Activated naive CD4-positive, alpha-beta T cell treated with anti-CD3 and anti-CD28 coated beads, Interleukin-2, amount 10 ng/mL, durations not matched to agents 7 days and 5 days (primary cell): ENCODE measurements at regions not wholly inside any gene's neighbourhood (a gene's known extent, or its start where the extent isn't known, plus 50 kb on each side); places are given as distances from the start of the nearest gene placed in this dataset.

Experiments
- CTCF ChIA-PET: fragments of 350-600 bp; sonication (Branson Sonifier 250); formaldehyde crosslinking; loops from one replicate; lab custom pipeline; 2021; ENCODE audit warnings: antibody characterized with exemption; lab: Charles Lee
- DNase-seq: peaks from one replicate; pipeline ENCODE4 v3.0.0-alpha.2; 2020
- H3K27ac Mint-ChIP-seq: one replicate; pipeline ENCODE4 v1.8.0; 2021; ENCODE audit warnings: mild to moderate bottlenecking, moderate library complexity, mixed read lengths
- H3K27me3 Mint-ChIP-seq: one replicate; pipeline ENCODE4 v1.8.0; 2021; ENCODE audit warnings: mild to moderate bottlenecking, mixed read lengths
- H3K36me3 Mint-ChIP-seq: one replicate; pipeline ENCODE4 v1.8.0; 2021; ENCODE audit warnings: mixed read lengths
- H3K4me1 Mint-ChIP-seq: one replicate; pipeline ENCODE4 v1.8.0; 2021; ENCODE audit warnings: mixed read lengths
- H3K4me3 Mint-ChIP-seq: one replicate; pipeline ENCODE4 v1.8.0; 2021; ENCODE audit warnings: mild to moderate bottlenecking, moderate library complexity, mixed read lengths
- H3K9me3 Mint-ChIP-seq: one replicate; pipeline ENCODE4 v1.8.0; 2021; ENCODE audit warnings: mixed read lengths

- no peak for DNase-seq
- Mint-ChIP-seq H3K4me3 (no peak overlapping the region), H3K36me3 (no peaks in the 10 kb centered on the region), H3K27ac (no peak overlapping the region), H3K4me1 (no peaks in the 10 kb centered on the region), H3K9me3 (no peaks in the 10 kb centered on the region), H3K27me3 (no peaks in the 10 kb centered on the region)
- CTCF ChIA-PET, result no interaction called here
These were observed 121.2 kb downstream of the DUSP10 start for GRCh38 chr1:221620437-221621384.

- Mint-ChIP-seq H3K9me3 (no peaks in the 10 kb centered on the region), H3K4me3 (no peak overlapping the region), H3K4me1 (no peaks in the 10 kb centered on the region), H3K27ac (no peak overlapping the region), H3K36me3 (no peaks in the 10 kb centered on the region), H3K27me3 (no peaks in the 10 kb centered on the region)
- CTCF ChIA-PET, result no interaction called here
- DNase-seq, result no peak
These were observed 120.2 kb downstream of the DUSP10 start for GRCh38 chr1:221621683-221622082.

- no peak for DNase-seq
- no peaks in the 10 kb centered on the region for H3K27me3 Mint-ChIP-seq
- H3K36me3 Mint-ChIP-seq, result no peaks in the 10 kb centered on the region
- H3K9me3 Mint-ChIP-seq, result no peaks in the 10 kb centered on the region
- H3K27ac Mint-ChIP-seq, result no peak overlapping the region
- H3K4me3 Mint-ChIP-seq, result no peak overlapping the region
- no peaks in the 10 kb centered on the region for H3K4me1 Mint-ChIP-seq
- CTCF ChIA-PET, result no interaction called here
These were observed 119.5 kb downstream of the DUSP10 start for GRCh38 chr1:221622389-221622788.

- H3K4me3 Mint-ChIP-seq, result no peak overlapping the region
- DNase-seq, result no peak
- H3K27ac Mint-ChIP-seq, result no peak overlapping the region
- no peaks in the 10 kb centered on the region for H3K36me3 Mint-ChIP-seq
- H3K4me1 Mint-ChIP-seq, result no peaks in the 10 kb centered on the region
- no peaks in the 10 kb centered on the region for H3K27me3 Mint-ChIP-seq
- CTCF ChIA-PET, result no interaction called here
- H3K9me3 Mint-ChIP-seq, result no peaks in the 10 kb centered on the region
These were observed 116.9 kb downstream of the DUSP10 start for GRCh38 chr1:221625026-221625425.

GRCh38 chr1:221626041-221626440 lies 115.8 kb downstream of the DUSP10 start:
- Mint-ChIP-seq H3K36me3 (no peaks in the 10 kb centered on the region), H3K9me3 (no peaks in the 10 kb centered on the region), H3K4me3 (no peak overlapping the region), H3K4me1 (no peaks in the 10 kb centered on the region), H3K27ac (no peak overlapping the region), H3K27me3 (no peaks in the 10 kb centered on the region)
- no peak for DNase-seq
- CTCF ChIA-PET, result no interaction called here

- no peaks in the 10 kb centered on the region for H3K9me3 Mint-ChIP-seq
- DNase-seq, result no peak
- no peak overlapping the region for H3K4me3 Mint-ChIP-seq
- H3K27ac Mint-ChIP-seq, result no peak overlapping the region
- no peaks in the 10 kb centered on the region for H3K27me3 Mint-ChIP-seq
- H3K36me3 Mint-ChIP-seq, result no peaks in the 10 kb centered on the region
- CTCF ChIA-PET, result no interaction called here
- no peaks in the 10 kb centered on the region for H3K4me1 Mint-ChIP-seq
These were observed 111.7 kb downstream of the DUSP10 start for GRCh38 chr1:221630236-221630635.

GRCh38 chr1:221631556-221631955 lies 110.3 kb downstream of the DUSP10 start:
- H3K4me1 Mint-ChIP-seq, result no peaks in the 10 kb centered on the region
- DNase-seq, result no peak
- H3K4me3 Mint-ChIP-seq, result no peak overlapping the region
- no peaks in the 10 kb centered on the region for H3K36me3 Mint-ChIP-seq
- CTCF ChIA-PET, result interaction anchor here (1.1 to 1.3 kb wide), 2 partner anchors 10 to 109 kb away, joined by 3 to 4 read pairs; no protein-coding TSS in a partner anchor
- H3K27me3 Mint-ChIP-seq, result no peaks in the 10 kb centered on the region
- H3K9me3 Mint-ChIP-seq, result no peaks in the 10 kb centered on the region
- H3K27ac Mint-ChIP-seq, result no peak overlapping the region

GRCh38 chr1:221632072-221632471 lies 109.8 kb downstream of the DUSP10 start:
- CTCF ChIA-PET, result interaction anchor here (1.1 to 1.3 kb wide), 2 partner anchors 10 to 109 kb away, joined by 3 to 4 read pairs; no protein-coding TSS in a partner anchor
- no peak overlapping the region for H3K4me3 Mint-ChIP-seq
- no peak overlapping the region for H3K27ac Mint-ChIP-seq
- H3K9me3 Mint-ChIP-seq, result no peaks in the 10 kb centered on the region
- H3K27me3 Mint-ChIP-seq, result no peaks in the 10 kb centered on the region
- DNase-seq, result no peak
- no peaks in the 10 kb centered on the region for H3K4me1 Mint-ChIP-seq
- no peaks in the 10 kb centered on the region for H3K36me3 Mint-ChIP-seq

- DNase-seq, result no peak
These were observed 108.0 kb downstream of the DUSP10 start for GRCh38 chr1:221633841-221634409.

GRCh38 chr1:221634606-221635005 lies 107.3 kb downstream of the DUSP10 start:
- no peaks in the 10 kb centered on the region for H3K36me3 Mint-ChIP-seq
- DNase-seq, result no peak
- no peak overlapping the region for H3K4me3 Mint-ChIP-seq
- no peaks in the 10 kb centered on the region for H3K9me3 Mint-ChIP-seq
- CTCF ChIA-PET, result no interaction called here
- H3K27ac Mint-ChIP-seq, result no peak overlapping the region
- no peaks in the 10 kb centered on the region for H3K27me3 Mint-ChIP-seq
- no peaks in the 10 kb centered on the region for H3K4me1 Mint-ChIP-seq

More at GRCh38 chr1:221633841-221634409, 108.0 kb downstream of the DUSP10 start:
- Mint-ChIP-seq H3K4me3 (no peak overlapping the region), H3K4me1 (no peaks in the 10 kb centered on the region), H3K9me3 (no peaks in the 10 kb centered on the region), H3K27me3 (no peaks in the 10 kb centered on the region), H3K27ac (no peak overlapping the region), H3K36me3 (no peaks in the 10 kb centered on the region)
- CTCF ChIA-PET, result no interaction called here

GRCh38 chr1:221635305-221635704 lies 106.6 kb downstream of the DUSP10 start:
- Mint-ChIP-seq H3K27ac (no peak overlapping the region), H3K9me3 (no peaks in the 10 kb centered on the region), H3K4me3 (no peak overlapping the region), H3K27me3 (no peaks in the 10 kb centered on the region), H3K4me1 (no peaks in the 10 kb centered on the region), H3K36me3 (no peaks in the 10 kb centered on the region)
- no peak for DNase-seq
- CTCF ChIA-PET, result interaction anchor here (0.5 kb wide), 1 partner anchor 1444 kb away, joined by 3 read pairs; no protein-coding TSS in a partner anchor

- Mint-ChIP-seq H3K4me3 (no peak overlapping the region), H3K4me1 (no peaks in the 10 kb centered on the region), H3K27ac (no peak overlapping the region), H3K27me3 (peaks cover under 1% of the 10 kb centered on the region), H3K36me3 (no peaks in the 10 kb centered on the region), H3K9me3 (no peaks in the 10 kb centered on the region)
- no peak for DNase-seq
- CTCF ChIA-PET, result no interaction called here
These were observed 105.8 kb downstream of the DUSP10 start for GRCh38 chr1:221636096-221636495.

GRCh38 chr1:221636967-221637366 lies 104.9 kb downstream of the DUSP10 start:
- no peaks in the 10 kb centered on the region for H3K9me3 Mint-ChIP-seq
- no peaks in the 10 kb centered on the region for H3K4me1 Mint-ChIP-seq
- no peaks in the 10 kb centered on the region for H3K36me3 Mint-ChIP-seq
- H3K27ac Mint-ChIP-seq, result no peak overlapping the region
- peaks cover 3% of the 10 kb centered on the region for H3K27me3 Mint-ChIP-seq
- no peak for DNase-seq
- no peak overlapping the region for H3K4me3 Mint-ChIP-seq
- CTCF ChIA-PET, result interaction anchor here (0.6 kb wide), 1 partner anchor 233 kb away, joined by 3 read pairs; no protein-coding TSS in a partner anchor

- CTCF ChIA-PET, result no interaction called here
- no peaks in the 10 kb centered on the region for H3K4me1 Mint-ChIP-seq
- no peak for DNase-seq
- H3K27me3 Mint-ChIP-seq, result peaks cover 3% of the 10 kb centered on the region
- H3K4me3 Mint-ChIP-seq, result no peak overlapping the region
- no peak overlapping the region for H3K27ac Mint-ChIP-seq
- no peaks in the 10 kb centered on the region for H3K9me3 Mint-ChIP-seq
- no peaks in the 10 kb centered on the region for H3K36me3 Mint-ChIP-seq
These were observed 104.2 kb downstream of the DUSP10 start for GRCh38 chr1:221637641-221638041.

- H3K27ac Mint-ChIP-seq, result no peak overlapping the region
- H3K36me3 Mint-ChIP-seq, result no peaks in the 10 kb centered on the region
- no peaks in the 10 kb centered on the region for H3K9me3 Mint-ChIP-seq
- CTCF ChIA-PET, result no interaction called here
- no peak for DNase-seq
- H3K4me3 Mint-ChIP-seq, result no peak overlapping the region
- no peaks in the 10 kb centered on the region for H3K4me1 Mint-ChIP-seq
- H3K27me3 Mint-ChIP-seq, result peaks cover 3% of the 10 kb centered on the region
These were observed 103.3 kb downstream of the DUSP10 start for GRCh38 chr1:221638595-221638994.
